ENCODE measurements at regions not wholly inside any gene's neighbourhood (a gene's known extent, or its start where the extent isn't known, plus 50 kb on each side); places are given as distances from the start of the nearest gene placed in this dataset.

GRCh38 chr7:112701456-112701855 is 88.7 kb downstream of the TMEM168 start:
- Histone ChIP-seq H3K27me3 (ENCODE audit: low read length) (peaks cover 27% of the 10 kb centered on the region), H2AFZ (ENCODE audit: low read length) (no peak overlapping the region), H3K9ac (ENCODE audit: low read length) (no peak overlapping the region), H3K36me3 (ENCODE audit: low read depth, low read length) (no peaks in the 10 kb centered on the region), H3K79me2 (ENCODE audit: low read length) (no peaks in the 10 kb centered on the region), H3K9me2 (replicated peaks; ENCODE audit: low read length) (no peaks in the 10 kb centered on the region), H3K4me1 (ENCODE audit: insufficient read depth, low read length) (no peaks in the 10 kb centered on the region), H4K20me1 (ENCODE audit: low read length) (no peaks in the 10 kb centered on the region), H3K9me3 (ENCODE audit: low read length) (no peaks in the 10 kb centered on the region), H3K27ac (ENCODE audit: low read length) (no peak overlapping the region), H3K4me3 (ENCODE audit: low read length) (no peak overlapping the region), H3K4me2 (ENCODE audit: low read length) (no peak overlapping the region), H3F3A (ENCODE audit: low read length, unreplicated experiment) (no peaks in the 10 kb centered on the region)
- DNase-seq (no peak), ATAC-seq (no peak)
- intact Hi-C loops (cut with micrococcal nuclease), result no loop called here
- POLR2A ChIA-PET (ENCODE audit: unreplicated experiment), result no interaction called here
- BruUV-seq (replicated peaks), result no TSS peak
- TF ChIP-seq EZH2phosphoT487 (IDR thresholded peaks at IDR 0.05; ENCODE audit: borderline replicate concordance, low read length), result no peak
- no peak for TF ChIP-seq EZH2 (IDR thresholded peaks at IDR 0.05; ENCODE audit: low read length, unreplicated experiment)
- no peak for TF ChIP-seq CTCF (conservative IDR thresholded peaks at IDR 0.05; ENCODE audit: low read depth, low read length)
- CTCF ChIA-PET, result no interaction called here

- H3K4me1 ChIP-seq (ENCODE audit: insufficient read depth, low read length), result no peaks in the 10 kb centered on the region
- no peaks in the 10 kb centered on the region for H3K9me3 ChIP-seq (ENCODE audit: low read length)
- no peak for ATAC-seq
- no peak overlapping the region for H3K9ac ChIP-seq (ENCODE audit: low read length)
- H2AFZ ChIP-seq (ENCODE audit: low read length), result no peak overlapping the region
- DNase-seq, result no peak
- CTCF ChIA-PET, result no interaction called here
- no peaks in the 10 kb centered on the region for H4K20me1 ChIP-seq (ENCODE audit: low read length)
- H3K79me2 ChIP-seq (ENCODE audit: low read length), result no peaks in the 10 kb centered on the region
- no peak overlapping the region for H3K4me2 ChIP-seq (ENCODE audit: low read length)
- POLR2A ChIA-PET (ENCODE audit: unreplicated experiment), result no interaction called here
- no peaks in the 10 kb centered on the region for H3K36me3 ChIP-seq (ENCODE audit: low read depth, low read length)
- TF ChIP-seq EZH2 (IDR thresholded peaks at IDR 0.05; ENCODE audit: low read length, unreplicated experiment), result no peak
- TF ChIP-seq CTCF (conservative IDR thresholded peaks at IDR 0.05; ENCODE audit: low read depth, low read length), result no peak
- no peak for TF ChIP-seq EZH2phosphoT487 (IDR thresholded peaks at IDR 0.05; ENCODE audit: borderline replicate concordance, low read length)
- no peak overlapping the region for H3K4me3 ChIP-seq (ENCODE audit: low read length)
- H3F3A ChIP-seq (ENCODE audit: low read length, unreplicated experiment), result no peaks in the 10 kb centered on the region
- intact Hi-C loops (cut with micrococcal nuclease), result no loop called here
- BruUV-seq (replicated peaks), result no TSS peak
- H3K27me3 ChIP-seq (ENCODE audit: low read length), result peaks cover 10% of the 10 kb centered on the region
- H3K27ac ChIP-seq (ENCODE audit: low read length), result no peak overlapping the region
- no peaks in the 10 kb centered on the region for H3K9me2 ChIP-seq (replicated peaks; ENCODE audit: low read length)
Observed at GRCh38 chr7:112707655-112708054, 82.5 kb downstream of the TMEM168 start.

GRCh38 chr7:112708236-112708635 is 82.0 kb downstream of the TMEM168 start:
- H3K9me2 ChIP-seq (replicated peaks; ENCODE audit: low read length), result no peaks in the 10 kb centered on the region
- H3K9ac ChIP-seq (ENCODE audit: low read length), result no peak overlapping the region
- no peaks in the 10 kb centered on the region for H3K36me3 ChIP-seq (ENCODE audit: low read depth, low read length)
- no peaks in the 10 kb centered on the region for H3K4me1 ChIP-seq (ENCODE audit: insufficient read depth, low read length)
- DNase-seq (no peak), ATAC-seq (no peak)
- H3K79me2 ChIP-seq (ENCODE audit: low read length), result no peaks in the 10 kb centered on the region
- BruUV-seq (replicated peaks), result no TSS peak
- no peaks in the 10 kb centered on the region for H3F3A ChIP-seq (ENCODE audit: low read length, unreplicated experiment)
- no peak overlapping the region for H3K4me2 ChIP-seq (ENCODE audit: low read length)
- H3K27me3 ChIP-seq (ENCODE audit: low read length), result peaks cover 7% of the 10 kb centered on the region
- TF ChIP-seq EZH2 (IDR thresholded peaks at IDR 0.05; ENCODE audit: low read length, unreplicated experiment) (no peak), EZH2phosphoT487 (IDR thresholded peaks at IDR 0.05; ENCODE audit: borderline replicate concordance, low read length) (no peak), CTCF (conservative IDR thresholded peaks at IDR 0.05; ENCODE audit: low read depth, low read length) (no peak)
- H2AFZ ChIP-seq (ENCODE audit: low read length), result no peak overlapping the region
- no peak overlapping the region for H3K4me3 ChIP-seq (ENCODE audit: low read length)
- ChIA-PET CTCF (no interaction called here), POLR2A (ENCODE audit: unreplicated experiment) (no interaction called here)
- no peaks in the 10 kb centered on the region for H4K20me1 ChIP-seq (ENCODE audit: low read length)
- no peaks in the 10 kb centered on the region for H3K9me3 ChIP-seq (ENCODE audit: low read length)
- no peak overlapping the region for H3K27ac ChIP-seq (ENCODE audit: low read length)
- intact Hi-C loops (cut with micrococcal nuclease), result no loop called here

Data from PC-3 (cell line).